SK-N-SH treated with all-trans-retinoic acid at 6 μM for 48 hours (cell line): ENCODE measurements at regions not wholly inside any gene's neighbourhood (a gene's known extent, or its start where the extent isn't known, plus 50 kb on each side); places are given as distances from the start of the nearest gene placed in this dataset.

ENCODE experiments used
- BACH2 ChIP-seq: fragments of 250-450 bp; sonication (Bioruptor Pico); IDR thresholded peaks from 2 replicates; pipeline ENCODE4 v1.9.0; 2021; ENCODE audit warnings: mild to moderate bottlenecking, borderline replicate concordance
- TF ChIP-seq, protein P1 (sequence below): fragments of 250-450 bp; sonication (Bioruptor Pico); IDR thresholded peaks from 2 replicates; pipeline ENCODE4 v1.8.0; 2020; ENCODE audit warnings: mild to moderate bottlenecking, moderate library complexity, borderline replicate concordance

DNA sequence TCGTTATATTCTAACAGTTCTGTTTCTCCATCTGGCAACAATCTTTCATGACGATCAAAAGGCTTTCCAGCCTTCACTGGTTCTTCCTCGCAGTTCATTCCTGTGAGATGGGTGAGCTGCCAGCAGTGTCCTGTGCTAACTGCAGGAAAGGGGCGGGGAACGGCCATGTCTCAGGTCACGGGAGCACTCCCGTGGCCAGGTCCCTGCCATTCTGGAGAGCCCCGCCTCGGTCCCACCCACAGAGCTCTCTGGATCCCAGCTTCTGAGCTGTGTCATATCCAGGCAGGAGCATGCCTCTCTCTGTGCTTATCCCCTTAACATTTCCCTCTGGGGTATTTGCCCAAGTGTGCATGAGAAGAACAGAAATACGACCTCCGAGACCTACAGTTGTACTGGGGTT is 297.8 kb upstream of the IRX2 start:
- TF ChIP-seq BACH2 (CRISPR knock-in tag), result no peak
- TF ChIP-seq, protein P1, sequence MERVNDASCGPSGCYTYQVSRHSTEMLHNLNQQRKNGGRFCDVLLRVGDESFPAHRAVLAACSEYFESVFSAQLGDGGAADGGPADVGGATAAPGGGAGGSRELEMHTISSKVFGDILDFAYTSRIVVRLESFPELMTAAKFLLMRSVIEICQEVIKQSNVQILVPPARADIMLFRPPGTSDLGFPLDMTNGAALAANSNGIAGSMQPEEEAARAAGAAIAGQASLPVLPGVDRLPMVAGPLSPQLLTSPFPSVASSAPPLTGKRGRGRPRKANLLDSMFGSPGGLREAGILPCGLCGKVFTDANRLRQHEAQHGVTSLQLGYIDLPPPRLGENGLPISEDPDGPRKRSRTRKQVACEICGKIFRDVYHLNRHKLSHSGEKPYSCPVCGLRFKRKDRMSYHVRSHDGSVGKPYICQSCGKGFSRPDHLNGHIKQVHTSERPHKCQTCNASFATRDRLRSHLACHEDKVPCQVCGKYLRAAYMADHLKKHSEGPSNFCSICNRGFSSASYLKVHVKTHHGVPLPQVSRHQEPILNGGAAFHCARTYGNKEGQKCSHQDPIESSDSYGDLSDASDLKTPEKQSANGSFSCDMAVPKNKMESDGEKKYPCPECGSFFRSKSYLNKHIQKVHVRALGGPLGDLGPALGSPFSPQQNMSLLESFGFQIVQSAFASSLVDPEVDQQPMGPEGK (CRISPR knock-in tag), result no peak
